T-cell (primary cell): ENCODE measurements at regions not wholly inside any gene's neighbourhood (a gene's known extent, or its start where the extent isn't known, plus 50 kb on each side); places are given as distances from the start of the nearest gene placed in this dataset.

Source experiments
- ATAC-seq, 4 experiments: fragments of 200-7000 bp in 3 of 4; fragments of 150-1000 bp in 1 of 4; cut with Tn5 transposase; replicated peaks in 1 of 4; 1 replicate in 3 of 4; 2 replicates in 1 of 4; pipeline ENCODE4 v1.10.0; 2021; ENCODE audit warnings: moderate library complexity in 3 of 4, mild to moderate bottlenecking in 2 of 4, moderate number of reproducible peaks in 1 of 4
- CTCF ChIA-PET, 2 donors: fragments of 300-600 bp; sonication (Branson Sonifier 250); formaldehyde crosslinking; loops; one replicate each; lab custom pipeline; 2022; ENCODE audit warnings: antibody characterized with exemption in 2 of 2; lab: Charles Lee
- POLR2A ChIA-PET, 2 donors: fragments of 300-600 bp; sonication (Branson Sonifier 250); formaldehyde crosslinking; loops; one replicate each; lab custom pipeline; 2022; ENCODE audit warnings: antibody characterized with exemption in 2 of 2; lab: Charles Lee
- DNase-seq, 35 experiments: peaks; one replicate each; pipeline versions ENCODE4 v3.0.0 to v3.0.0-alpha.2; 2013 to 2023
- H3K27ac ChIP-seq: one replicate; pipeline ENCODE4 v1.5.1; 2013; ENCODE audit warnings: low read length
- H3K27me3 ChIP-seq, 2 experiments: replicated peaks in 1 of 2; 1 replicate in 1 of 2; 2 replicates in 1 of 2; pipeline versions ENCODE4 v1.6.1 to v1.7.0; 2013; ENCODE audit warnings: low read length in 1 of 2, mixed read lengths in 1 of 2; ENCODE audit not compliant: control insufficient read depth in 2 of 2, insufficient read depth in 2 of 2; ENCODE audit errors: extremely low read depth in 1 of 2
- H3K36me3 ChIP-seq, 2 donors: 1 replicate in 1 of 2; 2 replicates in 1 of 2; pipeline versions ENCODE4 v1.6.1 to v1.7.0; 2013; ENCODE audit warnings: low read length in 1 of 2; ENCODE audit not compliant: control insufficient read depth in 2 of 2, insufficient read depth in 1 of 2; ENCODE audit errors: extremely low read depth in 1 of 2
- H3K4me1 ChIP-seq, 2 experiments: 1 replicate in 1 of 2; 2 replicates in 1 of 2; pipeline versions ENCODE4 v1.6.1 to v1.7.0; 2013; ENCODE audit warnings: low read length in 2 of 2, mixed read lengths in 1 of 2; ENCODE audit not compliant: insufficient read depth in 2 of 2, control insufficient read depth in 1 of 2; ENCODE audit errors: extremely low read depth in 1 of 2
- H3K4me3 ChIP-seq, 2 donors: 1 replicate in 1 of 2; 2 replicates in 1 of 2; pipeline versions ENCODE4 v1.5.1 to v1.7.0; 2013; ENCODE audit warnings: mild to moderate bottlenecking in 2 of 2, low read length in 1 of 2, moderate library complexity in 1 of 2; ENCODE audit not compliant: control insufficient read depth in 1 of 2; ENCODE audit errors: extremely low read depth in 1 of 2
- H3K9me3 ChIP-seq: 2 replicates; pipeline ENCODE4 v1.7.0; 2013
- H3K27ac Mint-ChIP-seq, 2 donors: one replicate each; pipeline ENCODE4 v1.8.0; 2020 to 2021; ENCODE audit warnings: mild to moderate bottlenecking in 2 of 2, mixed read lengths in 2 of 2
- H3K27me3 Mint-ChIP-seq, 2 donors: one replicate each; pipeline ENCODE4 v1.8.0; 2021 to 2022; ENCODE audit warnings: mixed read lengths in 2 of 2
- H3K36me3 Mint-ChIP-seq: one replicate; pipeline ENCODE4 v1.8.0; 2021; ENCODE audit warnings: mixed read lengths
- H3K4me1 Mint-ChIP-seq, 3 donors: one replicate each; pipeline ENCODE4 v1.8.0; 2020 to 2022; ENCODE audit warnings: mixed read lengths in 3 of 3, mild to moderate bottlenecking in 1 of 3
- H3K4me3 Mint-ChIP-seq, 3 donors: one replicate each; pipeline ENCODE4 v1.8.0; 2020 to 2022; ENCODE audit warnings: mild to moderate bottlenecking in 3 of 3, mixed read lengths in 3 of 3, moderate library complexity in 3 of 3
- H3K9me3 Mint-ChIP-seq, 3 donors: one replicate each; pipeline ENCODE4 v1.8.0; 2020 to 2022; ENCODE audit warnings: mixed read lengths in 3 of 3
- WGBS: methylation state at CpG from one replicate; pipeline ENCODE4 v1.1.5; 2013; ENCODE audit warnings: missing lambda C conversion rate; ENCODE audit not compliant: insufficient coverage; 5-methylcytosine and 5-hydroxymethylcytosine counted together

DNA sequence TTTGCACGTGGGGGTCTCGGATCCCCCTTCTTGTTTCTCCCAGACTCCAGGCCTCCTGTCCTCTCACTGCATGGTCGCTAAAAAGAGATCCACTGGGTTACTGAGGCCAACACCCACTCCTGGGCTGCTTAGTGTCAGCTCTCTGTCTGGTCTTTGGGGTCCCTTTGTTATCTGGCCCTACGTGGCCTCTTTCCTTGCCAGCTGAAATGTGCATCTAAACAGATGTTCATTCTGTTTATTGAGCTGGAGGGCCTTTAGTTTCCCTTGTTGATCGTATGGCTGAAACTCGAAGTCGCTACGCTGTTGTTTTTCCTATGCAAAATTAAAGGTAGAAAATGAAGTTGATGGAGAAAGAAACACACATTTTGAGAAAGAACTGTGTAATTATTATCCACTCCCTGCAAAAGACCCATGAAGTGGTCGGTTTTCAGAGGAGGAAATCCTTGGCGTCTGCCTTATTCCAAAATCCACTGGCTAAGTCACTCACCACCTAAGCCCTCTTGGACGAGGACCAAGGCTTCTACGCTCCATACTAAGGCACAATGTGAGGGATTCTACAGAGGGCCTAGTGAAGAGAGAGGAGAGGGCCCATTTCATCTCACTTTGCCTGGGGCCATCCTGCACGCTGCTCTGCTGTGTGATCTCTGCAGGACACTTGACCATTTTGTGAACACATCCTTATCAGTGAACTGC lies 105.3 kb downstream of the GLI2 start:
- 92% methylated on average over 6 of the region's 13 CpGs for WGBS
- Histone ChIP-seq H3K4me1 (no peaks in the 10 kb centered on the region), H3K27ac (no peak overlapping the region), H3K4me3 (no peak overlapping the region), H3K9me3 (no peaks in the 10 kb centered on the region), H3K36me3 (no peaks in the 10 kb centered on the region), H3K27me3 (peaks cover 0 to 3% of the 10 kb centered on the region in 2 experiments)
- Mint-ChIP-seq H3K9me3 (no peaks in the 10 kb centered on the region), H3K36me3 (no peaks in the 10 kb centered on the region), H3K4me1 (no peaks in the 10 kb centered on the region), H3K27ac (no peak overlapping the region), H3K27me3 (peaks cover 7 to 14% of the 10 kb centered on the region in 2 donors), H3K4me3 (no peak overlapping the region)
- DNase-seq: no peak
- POLR2A ChIA-PET: no interaction called here
- ATAC-seq: no peak
- CTCF ChIA-PET: no interaction called here

DNA sequence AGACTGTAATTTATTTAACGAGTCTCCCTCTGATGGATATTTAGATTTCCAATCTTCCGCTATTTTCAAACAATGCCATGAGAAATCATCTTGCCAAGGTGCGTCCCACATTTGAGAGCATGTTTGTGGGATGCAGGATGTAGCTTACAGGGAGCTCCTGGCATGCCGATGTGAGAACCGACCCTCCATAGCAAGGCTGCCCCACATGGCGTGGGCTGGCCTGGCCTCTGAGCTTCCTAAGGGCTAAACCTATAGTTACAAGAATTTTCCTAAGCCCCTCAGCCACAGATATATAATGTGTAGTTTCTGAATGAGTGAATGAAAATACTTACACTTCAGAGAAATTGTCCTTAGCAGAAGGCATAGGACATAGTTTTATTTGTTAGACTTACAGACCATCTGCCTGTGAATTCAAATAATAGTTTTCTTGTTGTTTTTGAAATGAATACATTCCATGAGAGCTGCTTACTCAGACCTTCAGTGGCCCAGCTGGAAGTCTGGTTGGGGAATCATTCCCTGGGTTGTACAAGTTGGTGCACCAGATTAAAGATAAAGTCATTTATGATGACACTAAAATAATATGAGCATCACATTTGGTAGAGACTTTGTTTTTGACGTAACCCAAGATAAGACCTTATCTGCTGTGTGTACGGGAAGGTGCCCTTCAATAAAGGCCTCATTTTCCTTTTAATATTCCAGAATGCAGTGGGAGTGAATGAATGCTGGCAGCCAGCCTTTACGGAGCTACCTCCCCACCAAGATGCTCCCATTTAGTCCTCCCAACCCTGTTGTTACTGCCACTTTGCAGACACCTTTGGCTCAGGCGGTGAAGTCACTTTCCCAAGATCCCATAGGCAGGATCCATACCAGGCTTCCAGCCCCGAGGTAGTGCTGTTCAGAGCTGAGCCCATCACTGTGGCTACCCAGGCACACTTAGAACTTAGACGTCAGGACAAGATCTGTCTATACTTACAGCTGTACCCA lies 107.1 kb downstream of the GLI2 start:
- Mint-ChIP-seq H3K4me3 (no peak overlapping the region), H3K36me3 (no peaks in the 10 kb centered on the region), H3K4me1 (no peaks in the 10 kb centered on the region), H3K9me3 (no peaks in the 10 kb centered on the region), H3K27me3 (peaks cover 5 to 14% of the 10 kb centered on the region in 2 donors), H3K27ac (no peak overlapping the region)
- Histone ChIP-seq H3K9me3 (no peaks in the 10 kb centered on the region), H3K27ac (no peak overlapping the region), H3K4me1 (no peaks in the 10 kb centered on the region), H3K27me3 (peaks cover 0 to 13% of the 10 kb centered on the region in 2 experiments), H3K36me3 (no peaks in the 10 kb centered on the region), H3K4me3 (no peak overlapping the region)
- ATAC-seq (no peak), DNase-seq (no peak)
- ChIA-PET POLR2A (no interaction called here), CTCF (no interaction called here)
- WGBS: 87% methylated on average over 3 of the region's 12 CpGs

DNA sequence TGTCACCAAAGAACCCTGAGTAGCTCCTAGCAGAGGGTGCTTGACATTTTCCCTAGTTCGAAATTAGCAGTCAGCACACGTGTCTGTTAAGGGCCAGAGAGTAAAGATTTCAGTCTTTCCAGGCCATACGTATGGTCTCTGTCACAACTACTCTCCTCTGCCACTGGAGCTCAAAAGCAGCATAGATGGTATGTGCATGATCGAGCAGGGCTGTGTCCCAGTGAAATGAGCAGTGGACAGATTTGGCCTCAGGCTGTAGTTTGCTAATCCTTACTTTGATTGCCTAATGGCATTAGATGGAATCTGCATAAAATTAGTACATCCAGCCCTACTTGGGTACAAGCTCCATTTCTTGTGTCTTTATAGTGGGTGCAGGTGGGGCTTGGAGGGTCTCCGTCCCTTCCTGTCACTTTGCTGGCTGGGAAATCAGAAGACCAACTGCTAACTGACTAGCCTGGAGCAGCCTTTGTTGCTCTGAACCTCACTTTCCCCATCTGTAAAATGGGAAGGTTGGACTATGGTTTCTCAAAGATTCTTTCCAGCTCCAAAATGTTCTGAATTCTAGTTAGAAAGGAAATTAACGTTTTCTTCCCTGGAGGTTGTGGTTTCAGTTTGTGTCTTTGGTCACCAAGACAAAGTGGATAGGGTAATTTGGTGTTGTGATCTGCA lies 108.5 kb downstream of the GLI2 start:
- no peak for ATAC-seq
- peaks cover 0 to 16% of the 10 kb centered on the region in 2 experiments for H3K27me3 ChIP-seq
- no peak overlapping the region for H3K4me3 ChIP-seq
- H3K36me3 ChIP-seq: no peaks in the 10 kb centered on the region
- H3K27ac ChIP-seq: no peak overlapping the region
- H3K27ac Mint-ChIP-seq: no peak overlapping the region
- no peaks in the 10 kb centered on the region for H3K4me1 ChIP-seq
- DNase-seq: no peak
- WGBS: 78% methylated on average over 3 of the region's 6 CpGs
- H3K4me3 Mint-ChIP-seq: no peak overlapping the region
- no peaks in the 10 kb centered on the region for H3K9me3 ChIP-seq
- CTCF ChIA-PET: no interaction called here
- no peaks in the 10 kb centered on the region for H3K4me1 Mint-ChIP-seq
- H3K27me3 Mint-ChIP-seq: peaks cover 4 to 14% of the 10 kb centered on the region in 2 donors
- POLR2A ChIA-PET: no interaction called here
- no peaks in the 10 kb centered on the region for H3K36me3 Mint-ChIP-seq
- H3K9me3 Mint-ChIP-seq: peaks cover 4 to 6% (median 4%) of the 10 kb centered on the region in 3 donors

DNA sequence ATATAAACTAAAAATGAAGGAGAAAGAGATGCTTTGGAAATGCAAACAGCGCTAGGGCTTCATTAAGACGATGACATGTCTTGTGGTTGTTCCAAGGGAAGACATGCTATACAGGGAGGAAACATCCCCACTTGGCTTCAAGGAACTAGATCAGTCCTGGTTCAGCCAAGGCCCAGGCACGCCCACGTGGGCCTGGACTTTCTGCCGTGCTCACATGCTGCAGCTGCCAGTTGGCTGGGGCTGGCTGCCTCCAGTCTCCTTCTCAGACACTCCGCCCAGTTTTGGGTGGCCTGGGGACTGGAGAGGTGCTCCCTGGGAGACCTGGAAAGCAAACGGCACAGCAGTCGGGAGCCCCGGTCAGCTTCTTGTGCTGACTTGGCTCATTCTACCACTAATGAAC lies 109.6 kb downstream of the GLI2 start:
- Histone ChIP-seq H3K9me3 (no peaks in the 10 kb centered on the region), H3K4me3 (no peak overlapping the region), H3K27ac (no peak overlapping the region), H3K4me1 (no peaks in the 10 kb centered on the region), H3K36me3 (no peaks in the 10 kb centered on the region), H3K27me3 (peaks cover 0 to 16% of the 10 kb centered on the region in 2 experiments)
- Mint-ChIP-seq H3K9me3 (peaks cover 4 to 15% (median 12%) of the 10 kb centered on the region in 3 donors), H3K27me3 (peaks cover 4 to 13% of the 10 kb centered on the region in 2 donors), H3K4me1 (no peaks in the 10 kb centered on the region), H3K27ac (no peak overlapping the region), H3K4me3 (no peak overlapping the region), H3K36me3 (no peaks in the 10 kb centered on the region)
- POLR2A ChIA-PET: no interaction called here
- WGBS: 71% methylated on average over 6 of the region's 9 CpGs
- no peak for DNase-seq
- ATAC-seq: no peak
- CTCF ChIA-PET: no interaction called here

DNA sequence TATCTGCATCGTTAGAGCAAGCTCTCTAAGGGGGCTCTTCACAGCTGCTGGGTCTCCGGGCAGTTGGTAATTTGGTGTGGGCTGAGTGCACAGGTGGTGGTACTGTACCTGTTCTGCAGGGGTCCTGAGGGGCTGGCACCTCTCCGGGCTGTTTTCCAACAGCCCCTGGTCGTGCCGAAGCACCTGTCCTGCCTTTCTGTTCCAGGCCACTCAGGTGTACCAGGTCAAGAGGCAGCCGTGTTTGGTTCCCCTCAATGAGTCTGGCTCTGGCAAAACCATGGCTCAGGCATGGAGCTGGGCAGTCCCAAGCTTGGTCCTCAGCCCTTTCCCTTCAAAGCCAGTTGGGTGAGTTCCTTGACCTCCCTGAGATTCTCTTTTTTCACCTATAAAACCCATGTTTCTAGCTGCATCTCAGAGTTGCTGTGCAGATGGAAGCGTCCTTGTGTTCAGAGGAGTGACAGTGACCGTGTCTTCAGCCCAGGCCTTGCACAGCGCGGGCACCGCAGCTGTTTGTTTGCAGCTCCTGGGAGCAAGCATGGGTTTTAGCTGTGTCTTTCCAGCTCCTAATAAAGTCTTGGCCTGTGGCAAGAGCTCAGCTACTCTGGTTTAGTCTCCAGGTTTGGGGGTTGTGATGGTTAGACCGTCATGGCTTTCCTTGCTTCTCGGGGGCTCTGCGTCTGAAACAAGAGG lies 110.9 kb downstream of the GLI2 start:
- Histone ChIP-seq H3K27ac (no peak overlapping the region), H3K4me3 (no peak overlapping the region), H3K9me3 (no peaks in the 10 kb centered on the region), H3K27me3 (peaks cover 0 to 14% of the 10 kb centered on the region in 2 experiments), H3K4me1 (no peaks in the 10 kb centered on the region), H3K36me3 (no peaks in the 10 kb centered on the region)
- H3K27ac Mint-ChIP-seq: no peak overlapping the region
- H3K36me3 Mint-ChIP-seq: no peaks in the 10 kb centered on the region
- H3K9me3 Mint-ChIP-seq: peaks cover 4 to 16% (median 12%) of the 10 kb centered on the region in 3 donors
- H3K4me3 Mint-ChIP-seq: no peak overlapping the region
- WGBS: 85% methylated on average over 13 of the region's 14 CpGs
- ChIA-PET CTCF (no interaction called here), POLR2A (no interaction called here)
- no peak for ATAC-seq
- H3K4me1 Mint-ChIP-seq: no peaks in the 10 kb centered on the region
- H3K27me3 Mint-ChIP-seq: peaks cover 4 to 5% of the 10 kb centered on the region in 2 donors
- DNase-seq: no peak
